ENCODE measurements at regions not wholly inside any gene's neighbourhood (a gene's known extent, or its start where the extent isn't known, plus 50 kb on each side); places are given as distances from the start of the nearest gene placed in this dataset.

GRCh38 chr16:80875616-80876015, 71.2 kb upstream of the CDYL2 start:
- no peak for DNase-seq
- no peaks in the 10 kb centered on the region for H3K4me1 ChIP-seq
- no peak overlapping the region for H3K27ac ChIP-seq
- no peaks in the 10 kb centered on the region for H3K36me3 ChIP-seq
- no peak for ATAC-seq (ENCODE audit: low FRiP score in 2 of 2)
- no peak for TF ChIP-seq EP300 (IDR thresholded peaks at IDR 0.05)
- no peak for TF ChIP-seq CTCF (IDR thresholded peaks at IDR 0.05)
- TF ChIP-seq POLR2A (IDR thresholded peaks at IDR 0.05): no peak
- no peak for TF ChIP-seq POLR2AphosphoS5 (IDR thresholded peaks at IDR 0.05)
- H3K4me3 ChIP-seq: no peak overlapping the region
- WGBS, 2 donors: 20 to 24% methylated on average over 5 of the region's 5 CpGs
- H3K9me3 ChIP-seq: no peaks in the 10 kb centered on the region
- H3K27me3 ChIP-seq: no peaks in the 10 kb centered on the region

- no peak for ATAC-seq (ENCODE audit: low FRiP score in 2 of 2)
- TF ChIP-seq CTCF (IDR thresholded peaks at IDR 0.05): no peak
- no peak for TF ChIP-seq EP300 (IDR thresholded peaks at IDR 0.05)
- no peak for TF ChIP-seq POLR2AphosphoS5 (IDR thresholded peaks at IDR 0.05)
- no peak for TF ChIP-seq POLR2A (IDR thresholded peaks at IDR 0.05)
- H3K27me3 ChIP-seq: no peaks in the 10 kb centered on the region
- H3K9me3 ChIP-seq: no peaks in the 10 kb centered on the region
- DNase-seq: no peak
- H3K4me3 ChIP-seq: no peak overlapping the region
- H3K36me3 ChIP-seq: no peaks in the 10 kb centered on the region
- no peak overlapping the region for H3K27ac ChIP-seq
- 32% methylated on average over 1 of the region's 1 CpG for WGBS, 2 donors
- H3K4me1 ChIP-seq: no peaks in the 10 kb centered on the region
These were observed 70.5 kb upstream of the CDYL2 start for GRCh38 chr16:80874925-80875324.

- no peaks in the 10 kb centered on the region for H3K4me1 ChIP-seq
- H3K27ac ChIP-seq: no peak overlapping the region
- ATAC-seq (ENCODE audit: low FRiP score in 2 of 2) (no peak), DNase-seq (no peak)
- 32 to 37% methylated on average over 3 of the region's 3 CpGs for WGBS, 2 donors
- TF ChIP-seq CTCF (IDR thresholded peaks at IDR 0.05): no peak
- no peak for TF ChIP-seq POLR2A (IDR thresholded peaks at IDR 0.05)
- no peak for TF ChIP-seq POLR2AphosphoS5 (IDR thresholded peaks at IDR 0.05)
- no peak for TF ChIP-seq EP300 (IDR thresholded peaks at IDR 0.05)
- H3K9me3 ChIP-seq: peaks cover 0 to 5% (median 1%) of the 10 kb centered on the region in 4 donors
- H3K27me3 ChIP-seq: no peaks in the 10 kb centered on the region
- H3K4me3 ChIP-seq: no peak overlapping the region
- no peaks in the 10 kb centered on the region for H3K36me3 ChIP-seq
These were observed 57.8 kb upstream of the CDYL2 start for GRCh38 chr16:80862160-80862705.
